ENCODE measurements at regions not wholly inside any gene's neighbourhood (a gene's known extent, or its start where the extent isn't known, plus 50 kb on each side); places are given as distances from the start of the nearest gene placed in this dataset.

DNA sequence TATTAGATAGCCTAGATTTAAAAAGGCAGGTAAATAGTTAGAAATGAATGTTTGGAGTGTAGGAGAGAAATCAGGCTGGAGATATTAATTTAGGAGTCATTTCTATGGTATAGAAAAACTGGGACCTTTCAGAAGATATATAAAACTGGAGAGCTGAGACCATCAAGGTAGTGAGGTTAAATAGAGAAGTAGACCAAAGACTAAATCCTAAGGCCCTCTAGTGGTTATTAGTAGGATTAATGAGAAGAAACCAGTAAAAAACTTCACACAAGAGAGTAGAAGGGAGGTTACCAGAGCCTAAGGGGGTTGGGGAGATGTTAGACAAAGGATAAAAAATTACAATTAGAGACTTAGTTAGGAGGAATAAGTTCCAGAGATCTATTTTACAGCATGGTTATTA lies 351.0 kb upstream of the SPANXN1 start:
- Histone ChIP-seq H3K36me3 (no peaks in the 10 kb centered on the region), H3K27me3 (peaks cover 64% of the 10 kb centered on the region), H3K4me1 (no peaks in the 10 kb centered on the region), H3K27ac (no peak overlapping the region), H3K9me3 (no peaks in the 10 kb centered on the region), H4K20me1 (no peaks in the 10 kb centered on the region), H3K4me2 (no peak overlapping the region), H3K4me3 (no peak overlapping the region), H3K9ac (no peak overlapping the region)
- TF ChIP-seq Cebpa-rat (IDR thresholded peaks at IDR 0.05), result no peak

DNA sequence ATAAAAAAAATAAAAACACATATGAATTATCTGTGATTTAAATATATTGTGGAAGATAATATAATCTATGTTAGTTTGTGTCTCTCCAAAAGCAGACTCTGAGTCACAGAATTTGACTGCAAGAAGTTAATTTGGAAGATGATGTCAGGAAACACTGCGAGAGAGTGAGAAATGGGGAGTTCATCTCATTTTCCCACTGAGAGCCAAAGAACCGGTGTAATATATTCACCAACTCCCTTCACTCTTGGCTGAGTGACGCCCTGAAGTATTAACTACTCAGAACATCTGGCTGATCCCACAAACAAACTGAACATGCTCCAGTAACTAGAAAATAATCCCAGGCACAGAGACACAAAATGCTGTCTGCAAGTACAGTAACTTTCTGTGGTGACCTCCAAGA lies 345.8 kb upstream of the SPANXN1 start:
- Histone ChIP-seq H3K36me3 (no peaks in the 10 kb centered on the region), H4K20me1 (no peaks in the 10 kb centered on the region), H3K4me3 (no peak overlapping the region), H3K4me1 (no peaks in the 10 kb centered on the region), H3K4me2 (no peak overlapping the region), H3K27me3 (peaks cover 42% of the 10 kb centered on the region), H3K27ac (no peak overlapping the region), H3K9me3 (no peaks in the 10 kb centered on the region), H3K9ac (no peak overlapping the region)
- no peak for TF ChIP-seq Cebpa-rat (IDR thresholded peaks at IDR 0.05)

DNA sequence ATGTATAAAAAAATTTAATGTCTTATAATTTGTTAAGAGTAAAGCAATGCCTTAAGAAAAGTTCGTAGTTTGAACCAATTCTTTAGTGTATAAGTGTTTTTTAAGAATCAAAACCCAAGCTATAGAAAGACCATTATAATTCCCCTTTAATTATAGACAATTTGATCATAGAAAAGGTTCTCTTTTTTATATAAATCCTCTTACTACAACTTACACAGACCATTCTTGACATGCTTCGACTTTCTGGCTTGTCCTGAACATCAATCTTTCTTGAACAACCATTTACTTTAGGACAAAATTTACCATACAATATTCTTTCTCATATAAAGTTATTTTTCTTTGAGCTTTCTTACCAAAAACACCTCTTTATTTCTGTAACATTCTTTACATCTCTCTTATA lies 330.5 kb upstream of the SPANXN1 start:
- no peaks in the 10 kb centered on the region for H4K20me1 ChIP-seq
- peaks cover 30% of the 10 kb centered on the region for H3K27me3 ChIP-seq
- no peaks in the 10 kb centered on the region for H3K36me3 ChIP-seq
- no peaks in the 10 kb centered on the region for H3K4me1 ChIP-seq
- TF ChIP-seq Cebpa-rat (IDR thresholded peaks at IDR 0.05), result no peak
- peaks cover 19% of the 10 kb centered on the region for H3K9me3 ChIP-seq
- no peak overlapping the region for H3K9ac ChIP-seq
- no peak overlapping the region for H3K27ac ChIP-seq
- no peak overlapping the region for H3K4me2 ChIP-seq
- H3K4me3 ChIP-seq, result no peak overlapping the region

DNA sequence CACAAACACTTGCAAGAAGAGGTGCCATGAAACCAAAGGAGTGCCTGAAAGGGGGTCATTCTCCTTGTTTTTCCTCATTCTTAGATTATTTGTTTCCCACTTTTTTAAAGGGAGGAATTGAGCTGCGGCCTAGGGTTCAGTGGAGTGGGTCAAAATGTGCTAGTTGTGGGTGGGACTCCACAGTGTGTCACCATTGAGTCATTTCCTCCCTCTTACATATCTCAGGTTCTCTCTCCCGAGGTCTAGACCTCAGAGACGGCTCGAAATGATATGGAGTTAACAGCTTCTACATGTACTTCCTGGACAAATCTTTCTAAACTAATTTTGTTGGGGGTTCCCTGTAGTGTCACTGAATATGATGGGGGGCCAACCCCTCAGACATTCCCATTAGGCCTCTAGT lies 328.4 kb upstream of the SPANXN1 start:
- H3K27me3 ChIP-seq, result peaks cover 31% of the 10 kb centered on the region
- TF ChIP-seq Cebpa-rat (IDR thresholded peaks at IDR 0.05), result no peak
- no peak overlapping the region for H3K9ac ChIP-seq
- no peaks in the 10 kb centered on the region for H3K4me1 ChIP-seq
- peaks cover 19% of the 10 kb centered on the region for H3K9me3 ChIP-seq
- H3K36me3 ChIP-seq, result no peaks in the 10 kb centered on the region
- H4K20me1 ChIP-seq, result no peaks in the 10 kb centered on the region
- H3K27ac ChIP-seq, result no peak overlapping the region
- no peak overlapping the region for H3K4me3 ChIP-seq
- H3K4me2 ChIP-seq, result no peak overlapping the region

DNA sequence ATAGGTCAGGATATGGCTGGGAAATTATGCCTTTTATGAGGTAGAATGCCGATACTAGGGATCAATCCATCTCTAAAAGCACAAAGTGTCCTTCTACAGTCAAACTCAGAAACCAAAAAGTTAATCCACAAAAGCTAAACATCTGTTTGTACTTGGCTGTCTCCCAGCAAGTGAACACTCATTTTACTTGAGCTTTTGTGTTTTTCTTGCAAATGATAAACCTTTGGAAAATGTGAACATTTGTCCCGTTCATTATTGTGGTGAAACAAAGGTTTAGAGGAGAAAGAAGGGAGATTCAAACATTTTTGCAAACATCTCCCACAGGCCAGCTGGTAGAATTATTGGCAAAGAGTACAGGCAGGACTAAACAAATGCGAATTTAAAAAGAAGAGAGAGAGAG lies 300.6 kb upstream of the SPANXN1 start:
- no peak overlapping the region for H3K4me2 ChIP-seq
- H3K9ac ChIP-seq, result no peak overlapping the region
- peaks cover 16% of the 10 kb centered on the region for H3K9me3 ChIP-seq
- no peaks in the 10 kb centered on the region for H3K4me1 ChIP-seq
- H4K20me1 ChIP-seq, result no peaks in the 10 kb centered on the region
- H3K27me3 ChIP-seq, result peaks cover 60% of the 10 kb centered on the region
- no peak for TF ChIP-seq Cebpa-rat (IDR thresholded peaks at IDR 0.05)
- no peaks in the 10 kb centered on the region for H3K36me3 ChIP-seq
- no peak overlapping the region for H3K4me3 ChIP-seq
- H3K27ac ChIP-seq, result no peak overlapping the region

Data from BLaER1 (cell line).